NB4 (cell line): ENCODE measurements at regions not wholly inside any gene's neighbourhood (a gene's known extent, or its start where the extent isn't known, plus 50 kb on each side); places are given as distances from the start of the nearest gene placed in this dataset.

ENCODE experiments used
- CTCF ChIP-seq: IDR thresholded peaks from one replicate; pipeline ENCODE4 v1.5.1; 2012; ENCODE audit warnings: low read depth, low read length
- POLR2A ChIP-seq: IDR thresholded peaks from 2 replicates; pipeline ENCODE4 v1.6.1; 2011; ENCODE audit warnings: mild to moderate bottlenecking; ENCODE audit not compliant: insufficient read length; ENCODE audit errors: extremely low read depth

- no peak for TF ChIP-seq CTCF
- TF ChIP-seq POLR2A, result no peak
These were observed 388.6 kb upstream of the NEGR1 start for GRCh38 chr1:72670902-72671301.
